GM18951 (cell line): ENCODE measurements at regions not wholly inside any gene's neighbourhood (a gene's known extent, or its start where the extent isn't known, plus 50 kb on each side); places are given as distances from the start of the nearest gene placed in this dataset.
"Not testable (repeated sequence)": the region's sequence is repeated elsewhere in the genome, so short reads cannot be mapped to it uniquely, and the experiment has no call there.

Experiments used
- in situ Hi-C: fragments of 300-500 bp; cut with MboI; formaldehyde crosslinking; loops from one replicate; pipeline ENCODE4 v1.12.0; 2022; ENCODE audit warnings: low sequenced_read_pairs, mixed read lengths, inconsistent platforms; ENCODE audit not compliant: unreplicated experiment

- in situ Hi-C loops: not testable (repeated sequence)
Observed at GRCh38 chr2:90291934-90292333, 1600.5 kb downstream of the RPIA start.

DNA sequence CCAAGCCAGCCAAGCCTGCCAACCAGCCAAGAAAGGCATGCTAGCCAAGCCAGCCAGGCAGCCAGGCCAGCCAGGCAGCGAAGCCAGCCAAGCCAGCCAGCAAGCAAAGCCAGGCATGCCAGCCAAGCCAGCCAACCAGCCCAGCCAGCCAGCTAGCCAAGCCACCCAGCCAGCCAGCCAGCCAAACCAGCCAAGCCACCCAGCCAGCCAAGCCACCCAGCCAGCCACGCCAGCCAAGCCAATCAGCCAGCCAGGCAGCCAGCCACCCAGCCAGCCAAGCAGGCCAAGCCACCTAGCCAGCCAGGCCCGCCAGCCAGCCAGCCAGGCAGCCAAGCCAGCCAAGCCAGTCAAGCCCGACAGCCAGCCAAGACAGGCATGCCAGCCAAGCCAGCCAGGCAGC, 1601.0 kb downstream of the RPIA start:
- in situ Hi-C loops: not testable (repeated sequence)

DNA sequence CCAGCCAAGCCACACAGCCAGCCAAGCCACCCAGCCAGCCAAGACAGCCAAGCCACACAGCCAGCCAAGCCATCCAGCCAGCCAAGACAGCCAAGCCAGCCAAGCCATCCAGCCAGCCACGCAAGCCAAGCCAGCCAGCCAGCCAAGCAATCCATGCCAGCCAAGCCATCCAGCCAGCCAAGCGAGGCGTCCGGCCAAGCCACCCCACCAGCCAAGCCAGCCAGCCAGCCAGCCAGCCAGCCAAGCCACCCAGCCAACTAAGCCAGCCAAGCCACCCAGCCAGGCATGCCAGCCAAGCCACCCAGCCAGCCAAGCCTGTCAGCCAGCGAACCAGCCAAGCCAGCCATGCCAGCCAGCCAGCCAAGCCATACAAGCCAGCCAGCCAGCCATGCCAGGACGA, 1601.8 kb downstream of the RPIA start:
- in situ Hi-C loops: not testable (repeated sequence)

DNA sequence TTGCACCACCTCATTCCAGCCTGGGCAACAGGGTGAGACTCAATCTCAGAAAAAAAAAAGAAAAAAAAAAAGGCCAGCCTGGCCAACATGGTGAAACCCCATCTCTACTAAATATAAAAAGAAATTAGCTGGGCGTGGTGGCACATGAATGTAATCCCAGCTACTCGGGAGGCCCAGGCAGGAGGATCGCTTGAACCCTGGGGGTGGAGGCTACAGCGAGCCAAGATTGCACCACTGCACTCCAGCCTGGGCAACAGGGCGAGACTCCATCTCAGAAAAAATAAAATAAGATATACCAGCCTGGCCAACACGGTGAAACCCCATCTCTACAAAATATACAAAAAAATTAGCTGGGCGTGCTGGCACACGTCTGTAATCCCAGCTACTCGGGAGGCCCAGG, 1602.3 kb downstream of the RPIA start:
- in situ Hi-C loops: not testable (repeated sequence)

DNA sequence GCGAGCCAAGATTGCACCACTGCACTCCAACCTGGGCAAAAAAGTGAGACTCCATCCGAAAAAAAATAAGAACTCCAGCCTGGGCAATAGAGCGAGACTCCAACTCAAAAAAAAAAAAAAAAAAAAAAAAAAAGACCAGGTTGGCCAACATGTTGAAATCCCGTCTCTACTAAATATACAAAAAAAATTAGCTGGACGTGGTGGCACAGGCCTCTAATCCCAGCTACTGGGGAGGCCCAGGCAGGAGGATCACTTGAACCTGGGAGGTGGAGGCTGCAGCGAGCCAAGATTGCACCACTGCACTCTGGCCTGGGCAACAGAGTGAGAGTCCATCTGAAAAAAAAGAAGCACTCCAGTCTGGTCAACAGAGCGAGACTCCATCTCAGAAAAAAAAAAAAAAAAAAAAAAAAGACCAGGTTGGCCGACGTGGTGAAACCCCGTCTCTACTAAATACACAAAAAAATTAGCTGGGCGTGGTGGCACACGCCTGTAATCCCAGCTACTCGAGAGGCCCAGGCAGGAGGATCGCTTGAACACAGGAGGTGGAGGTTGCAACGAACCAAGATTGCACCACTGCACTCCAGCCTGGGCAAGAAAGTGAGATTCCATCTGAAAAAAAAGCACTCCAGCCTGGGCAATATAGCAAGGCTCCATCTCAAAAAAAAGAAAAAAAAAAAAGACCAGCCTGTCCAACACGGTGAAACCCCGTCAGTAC, 1603.7 kb downstream of the RPIA start:
- in situ Hi-C loops: not testable (repeated sequence)

DNA sequence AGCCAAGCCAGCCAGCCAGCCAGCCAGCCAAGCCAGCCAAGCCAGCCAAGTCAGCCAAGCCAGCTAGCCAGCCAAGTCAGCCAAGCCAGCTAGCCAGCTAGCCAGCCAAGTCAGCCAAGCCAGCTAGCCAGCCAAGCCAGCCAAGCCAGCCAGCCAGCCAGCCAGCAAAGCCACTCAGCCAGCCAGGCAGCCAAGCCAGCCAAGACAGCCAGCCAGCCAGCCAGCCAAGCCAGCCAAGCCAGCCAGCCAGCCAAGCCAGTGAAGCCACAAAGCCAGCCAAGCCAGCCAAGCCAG, 1605.0 kb downstream of the RPIA start:
- in situ Hi-C loops: not testable (repeated sequence)

- in situ Hi-C loops: not testable (repeated sequence)
Observed at GRCh38 chr2:90297701-90298100, 1606.2 kb downstream of the RPIA start.

DNA sequence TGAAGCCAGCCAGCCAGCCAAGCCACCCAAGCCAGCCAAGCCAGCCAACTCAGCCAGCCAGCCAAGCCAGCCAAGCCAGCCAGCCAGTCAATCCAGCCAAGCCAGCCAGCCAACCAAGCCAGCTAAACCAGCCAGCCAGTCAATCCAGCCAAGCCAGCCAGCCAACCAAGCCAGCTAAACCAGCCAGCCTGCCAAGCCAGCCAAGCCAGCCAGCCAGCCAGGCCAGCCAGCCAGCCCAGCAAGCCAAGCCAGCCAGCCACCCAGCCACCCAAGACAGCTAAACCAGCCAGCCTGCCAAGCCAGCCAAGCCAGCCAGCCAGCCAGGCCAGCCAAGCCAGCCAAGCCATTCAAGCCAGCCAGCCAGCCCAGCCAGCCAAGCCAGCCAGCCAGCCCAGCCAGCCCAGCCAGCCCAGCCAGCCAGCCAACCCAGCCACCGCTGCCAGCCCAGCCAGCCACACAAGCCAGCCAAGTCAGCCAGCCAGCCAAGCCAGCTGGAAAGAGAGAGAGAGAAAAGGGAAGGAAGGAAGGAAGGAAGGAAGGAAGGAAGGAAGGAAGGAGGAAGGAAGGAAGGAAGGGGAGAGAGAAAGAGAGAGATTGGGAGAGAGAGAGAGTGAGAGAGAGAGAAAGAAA, 1606.8 kb downstream of the RPIA start:
- in situ Hi-C loops: not testable (repeated sequence)

DNA sequence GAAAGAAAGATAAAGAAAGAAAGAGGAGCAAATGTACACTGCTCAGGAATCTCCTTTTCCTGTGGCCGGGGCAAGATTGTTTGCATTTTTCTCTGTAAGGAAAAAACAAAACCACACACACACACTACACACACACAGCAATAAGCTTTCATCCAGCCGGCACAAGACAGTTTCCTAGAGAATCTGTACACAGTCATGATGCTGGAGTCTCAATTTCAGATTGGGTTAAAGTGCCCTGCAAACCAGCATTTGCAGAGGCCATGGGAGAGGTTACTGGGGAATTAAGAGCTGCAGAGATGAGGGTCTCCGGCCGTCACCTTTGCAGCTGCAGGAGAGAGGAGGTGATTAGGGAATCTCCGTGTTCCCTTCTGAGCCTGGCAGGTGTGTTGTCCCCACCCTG, 1607.5 kb downstream of the RPIA start:
- in situ Hi-C loops: not testable (repeated sequence)

DNA sequence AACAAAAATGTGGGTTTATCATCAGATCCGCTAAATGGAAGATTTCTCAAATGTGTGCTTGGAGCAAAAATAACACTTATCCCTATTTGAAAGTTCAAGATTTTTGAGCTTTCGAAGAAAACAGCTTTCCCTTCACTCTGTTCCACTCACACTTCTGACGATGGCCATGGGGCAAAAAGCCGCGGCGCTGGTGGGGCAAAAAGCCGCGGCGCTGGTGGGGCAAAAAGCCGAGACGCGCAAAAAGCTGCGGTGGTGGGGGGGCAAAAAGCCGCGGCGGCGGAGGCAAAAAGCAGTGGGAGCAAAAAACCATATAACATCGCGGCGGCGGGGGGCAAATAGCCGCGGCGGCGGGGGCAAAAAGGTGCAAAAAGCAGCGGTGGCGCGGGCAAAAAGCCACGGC, 1631.5 kb downstream of the RPIA start:
- in situ Hi-C loops: not testable (repeated sequence)

DNA sequence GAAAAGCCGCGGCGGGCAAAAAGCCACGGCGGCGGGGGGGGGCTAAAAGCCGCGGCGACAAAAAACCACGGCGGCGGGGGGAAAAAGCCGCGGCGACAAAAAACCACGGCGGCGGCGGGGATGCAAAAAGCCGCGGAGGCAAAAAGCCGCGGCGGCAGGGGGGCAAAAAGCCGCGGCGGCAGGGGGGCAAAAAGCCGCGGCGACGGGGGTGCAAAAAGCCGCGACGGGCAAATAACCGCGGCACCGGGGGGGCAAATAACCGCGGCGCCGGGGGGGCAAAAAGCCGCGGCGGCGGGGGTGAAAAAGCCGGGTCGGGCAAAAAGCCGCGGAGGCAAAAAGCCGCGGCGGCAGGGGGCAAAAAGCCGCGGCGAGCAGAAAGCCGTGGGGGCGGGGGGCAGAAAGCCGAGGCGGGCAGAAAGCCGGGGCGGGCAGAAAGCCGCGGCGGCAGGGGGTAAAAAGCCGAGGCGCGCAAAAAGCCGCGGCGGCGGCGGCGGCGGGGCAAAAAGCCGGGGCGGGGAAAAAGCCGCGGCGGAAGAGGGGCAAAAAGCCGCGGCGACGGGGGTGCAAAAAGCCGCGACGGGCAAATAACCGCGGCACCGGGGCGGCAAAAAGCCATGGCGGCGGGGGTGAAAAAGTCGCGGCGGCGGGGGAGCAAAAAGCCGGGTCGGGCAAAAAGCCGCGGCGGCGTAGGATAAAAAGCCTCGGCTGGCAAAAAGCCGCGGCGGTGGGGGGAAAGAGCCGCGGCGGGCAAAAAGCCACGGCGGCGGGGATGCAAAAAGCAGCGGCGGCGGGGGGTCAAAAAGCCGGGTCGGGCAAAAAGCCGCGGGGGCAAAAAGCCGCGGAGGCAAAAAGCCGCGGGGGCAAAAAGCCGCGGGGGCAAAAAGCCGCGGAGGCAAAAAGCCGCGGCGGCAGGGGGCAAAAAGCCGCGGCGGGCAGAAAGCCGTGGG, 1632.4 kb downstream of the RPIA start:
- in situ Hi-C loops: not testable (repeated sequence)

GRCh38 chr2:90324672-90325071, 1633.2 kb downstream of the RPIA start:
- in situ Hi-C loops: loop anchor here (25.0 kb wide), 1 partner anchor 1138 kb away; no protein-coding TSS in a partner anchor

- in situ Hi-C loops: loop anchor here (25.0 kb wide), 1 partner anchor 1136 kb away; no protein-coding TSS in a partner anchor
Observed at GRCh38 chr2:90325796-90326353, 1634.4 kb downstream of the RPIA start.

DNA sequence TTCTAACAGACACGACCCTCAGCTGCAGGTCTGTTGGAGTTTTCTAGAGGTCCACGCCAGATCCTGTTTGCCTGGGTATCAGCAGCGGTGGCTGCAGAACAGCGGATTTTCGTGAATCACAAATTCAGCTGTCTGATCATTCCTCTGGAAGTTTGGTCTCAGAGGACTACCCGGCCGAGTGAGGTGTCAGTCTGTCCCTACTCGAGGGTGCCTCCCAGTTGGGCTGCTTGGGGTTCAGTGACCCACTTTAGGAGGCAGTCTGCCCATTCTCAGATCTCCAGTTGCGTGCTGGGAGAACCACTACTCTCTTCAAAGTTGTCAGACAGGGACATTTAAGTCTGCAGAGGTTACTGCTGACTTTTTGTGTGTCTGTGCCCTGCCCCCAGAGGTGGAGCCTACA, 1664.1 kb downstream of the RPIA start:
- in situ Hi-C loops: not testable (repeated sequence)

DNA sequence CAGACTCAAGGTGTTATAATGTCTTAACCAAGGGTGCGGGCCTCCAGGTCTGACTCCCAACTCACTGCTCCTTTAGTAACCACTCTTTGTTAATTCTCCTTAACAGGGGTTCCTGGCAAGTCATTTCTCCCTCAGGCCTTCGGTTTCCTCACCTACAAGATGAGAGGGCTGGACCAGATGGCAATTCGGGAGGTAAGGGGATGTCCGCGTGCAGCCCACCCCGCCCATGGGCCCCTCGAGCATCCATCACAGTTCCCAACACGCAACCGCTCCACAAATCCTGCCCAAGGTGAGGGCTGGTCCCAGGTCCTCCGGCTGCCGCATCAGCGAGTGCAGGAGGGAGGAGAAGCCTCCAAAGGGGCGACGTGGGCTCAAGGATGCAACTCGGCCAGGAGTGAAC, 1667.9 kb downstream of the RPIA start:
- in situ Hi-C loops: not testable (repeated sequence)

DNA sequence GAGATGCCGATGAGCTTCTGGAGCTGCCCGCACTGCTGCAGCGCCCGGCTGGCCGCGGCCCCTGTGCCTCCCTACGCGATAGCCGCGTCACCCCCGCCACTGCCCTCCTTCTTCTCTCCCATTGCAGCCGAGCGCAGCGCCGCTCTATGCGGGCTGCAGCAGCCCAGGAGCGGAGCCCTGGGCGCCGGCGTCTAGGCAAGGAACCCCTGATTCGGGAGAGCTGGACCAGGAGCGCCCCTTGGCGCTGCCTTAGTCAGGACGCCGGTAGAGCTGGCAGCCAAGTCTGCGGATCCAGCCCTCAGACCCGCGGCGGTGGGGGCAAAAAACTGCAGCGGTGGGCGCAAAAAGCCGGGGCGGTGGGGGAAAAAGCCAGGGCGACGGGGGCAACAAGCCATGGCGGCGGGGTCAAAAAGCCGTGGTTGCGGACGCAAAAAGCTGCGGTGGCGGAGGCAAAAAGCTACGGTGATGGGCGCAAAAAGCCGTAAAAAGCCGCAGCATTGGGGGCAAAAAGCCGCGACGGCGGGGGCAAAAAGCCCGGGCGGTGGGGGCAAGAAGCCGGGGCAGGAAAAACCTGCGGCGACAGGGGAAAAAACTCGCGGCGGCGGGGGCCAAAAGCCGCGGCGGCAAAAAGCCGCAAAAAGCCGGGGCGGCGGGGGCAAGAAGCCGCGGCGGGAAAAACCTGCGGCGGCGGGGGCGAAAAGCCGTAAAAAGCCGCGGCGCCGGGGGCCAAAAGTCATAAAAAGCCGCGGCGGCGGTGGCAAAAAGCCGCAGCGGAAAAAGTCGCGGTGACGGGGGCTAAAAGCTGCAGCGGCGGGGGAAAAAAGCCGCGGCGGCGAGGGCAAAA, 1668.6 kb downstream of the RPIA start:
- in situ Hi-C loops: not testable (repeated sequence)

- in situ Hi-C loops: not testable (repeated sequence)
Observed at GRCh38 chr2:90360731-90361035, 1669.2 kb downstream of the RPIA start.
